CD14-positive monocyte (primary cell): ENCODE measurements at regions not wholly inside any gene's neighbourhood (a gene's known extent, or its start where the extent isn't known, plus 50 kb on each side); places are given as distances from the start of the nearest gene placed in this dataset.

ENCODE experiments used
- DNase-seq, 3 donors: peaks; one replicate each; pipeline ENCODE4 v3.0.0-alpha.2; 2011 to 2022
- H2AFZ ChIP-seq: 2 replicates; pipeline ENCODE4 v1.6.0; 2012; ENCODE audit warnings: mild to moderate bottlenecking, low read depth, low read length, inconsistent platforms; ENCODE audit not compliant: insufficient read depth, poor library complexity, severe bottlenecking
- H3K27ac ChIP-seq, 2 donors: 1 replicate in 1 of 2; 2 replicates in 1 of 2; pipeline ENCODE4 v1.5.1; 2012 to 2013; ENCODE audit warnings: low read length in 2 of 2, control low read depth in 1 of 2, inconsistent platforms in 1 of 2, low read depth in 1 of 2, mild to moderate bottlenecking in 1 of 2
- H3K27me3 ChIP-seq, 2 donors: one replicate each; pipeline versions ENCODE4 v1.6.0 to v1.6.1; 2011 to 2013; ENCODE audit warnings: low read length in 2 of 2; ENCODE audit not compliant: control insufficient read depth in 2 of 2, insufficient read depth in 2 of 2
- H3K36me3 ChIP-seq, 2 donors: replicated peaks in 1 of 2; 1 replicate in 1 of 2; 2 replicates in 1 of 2; pipeline versions ENCODE4 v1.5.1 to v1.6.1; 2012 to 2013; ENCODE audit warnings: low read length in 2 of 2, control low read depth in 1 of 2, inconsistent platforms in 1 of 2, mild to moderate bottlenecking in 1 of 2; ENCODE audit not compliant: insufficient read depth in 2 of 2, control insufficient read depth in 1 of 2
- H3K4me1 ChIP-seq, 2 donors: 1 replicate in 1 of 2; 2 replicates in 1 of 2; pipeline versions ENCODE4 v1.5.1 to v1.6.1; 2012 to 2013; ENCODE audit warnings: low read length in 2 of 2, control low read depth in 1 of 2, inconsistent platforms in 1 of 2, mild to moderate bottlenecking in 1 of 2, moderate library complexity in 1 of 2; ENCODE audit not compliant: insufficient read depth in 2 of 2, control insufficient read depth in 1 of 2
- H3K4me2 ChIP-seq: replicated peaks from 2 replicates; pipeline ENCODE3; 2012; ENCODE audit warnings: low read length, moderate library complexity, mild to moderate bottlenecking; ENCODE audit not compliant: poor library complexity, severe bottlenecking; ENCODE audit errors: extremely low read depth
- H3K4me3 ChIP-seq, 3 experiments: fragments of 200-600 bp in 1 of 3; sonication (generic) in 1 of 3; replicated peaks in 1 of 3; 1 replicate in 2 of 3; 2 replicates in 1 of 3; pipeline ENCODE4 v1.5.1; 2011 to 2013; ENCODE audit warnings: low read length in 3 of 3, mild to moderate bottlenecking in 3 of 3, control low read depth in 2 of 3, low read depth in 2 of 3, inconsistent platforms in 1 of 3, moderate library complexity in 1 of 3
- H3K79me2 ChIP-seq: 2 replicates; pipeline ENCODE4 v1.6.0; 2012; ENCODE audit warnings: mild to moderate bottlenecking, control low read depth, inconsistent platforms, low read length, moderate library complexity; ENCODE audit not compliant: insufficient read depth
- H3K9ac ChIP-seq: 2 replicates; pipeline ENCODE4 v1.6.0; 2017; ENCODE audit warnings: low read length, mild to moderate bottlenecking; ENCODE audit not compliant: insufficient read depth, poor library complexity, severe bottlenecking
- H3K9me3 ChIP-seq, 2 donors: replicated peaks in 1 of 2; 1 replicate in 1 of 2; 2 replicates in 1 of 2; pipeline versions ENCODE4 v1.5.1 to v1.6.1; 2012 to 2013; ENCODE audit warnings: low read length in 2 of 2, control low read depth in 1 of 2; ENCODE audit not compliant: control insufficient read depth in 1 of 2, insufficient read depth in 1 of 2
- H4K20me1 ChIP-seq: 2 replicates; pipeline ENCODE4 v1.6.0; 2012; ENCODE audit warnings: mild to moderate bottlenecking, low read length, control low read depth, moderate library complexity; ENCODE audit not compliant: insufficient read depth
- H3K27ac Mint-ChIP-seq, 7 donors: one replicate each; pipeline ENCODE4 v1.8.0; 2020; ENCODE audit warnings: mild to moderate bottlenecking in 7 of 7, mixed read lengths in 7 of 7, moderate library complexity in 6 of 7, inconsistent platforms in 2 of 7
- H3K27me3 Mint-ChIP-seq, 3 donors: one replicate each; pipeline ENCODE4 v1.8.0; 2021 to 2022; ENCODE audit warnings: low read depth in 3 of 3, mild to moderate bottlenecking in 3 of 3, mixed read lengths in 3 of 3, moderate library complexity in 3 of 3, inconsistent platforms in 1 of 3
- H3K36me3 Mint-ChIP-seq, 2 donors: one replicate each; pipeline ENCODE4 v1.8.0; 2020; ENCODE audit warnings: mixed read lengths in 2 of 2, inconsistent platforms in 1 of 2, mild to moderate bottlenecking in 1 of 2
- H3K4me1 Mint-ChIP-seq: one replicate; pipeline ENCODE4 v1.8.0; 2020; ENCODE audit warnings: mild to moderate bottlenecking, mixed read lengths
- H3K4me3 Mint-ChIP-seq, 2 donors: one replicate each; pipeline ENCODE4 v1.8.0; 2020; ENCODE audit warnings: mild to moderate bottlenecking in 2 of 2, mixed read lengths in 2 of 2, moderate library complexity in 1 of 2
- H3K9me3 Mint-ChIP-seq, 7 donors: one replicate each; pipeline ENCODE4 v1.8.0; 2020 to 2022; ENCODE audit warnings: mixed read lengths in 7 of 7, mild to moderate bottlenecking in 6 of 7, moderate library complexity in 6 of 7, inconsistent platforms in 2 of 7
- CTCF ChIP-seq: fragments of 200-600 bp; IDR thresholded peaks from one replicate; pipeline ENCODE4 v1.8.0; 2022; ENCODE audit warnings: antibody characterized with exemption, mild to moderate bottlenecking
- WGBS: methylation state at CpG from one replicate; pipeline ENCODE4 v1.1.5; 2013; ENCODE audit warnings: missing lambda C conversion rate; ENCODE audit not compliant: insufficient coverage; 5-methylcytosine and 5-hydroxymethylcytosine counted together
- intact Hi-C, 2 donors: fragments of 100-400 bp; cut with micrococcal nuclease; formaldehyde crosslinking; loops; one replicate each; pipeline versions ENCODE4 v1.15.0 to v1.15.1; 2023

- Histone ChIP-seq H3K36me3 (no peaks in the 10 kb centered on the region), H3K27ac (no peak overlapping the region), H3K4me3 (no peak overlapping the region), H4K20me1 (no peaks in the 10 kb centered on the region), H2AFZ (peak overlapping the region; percentile 19), H3K27me3 (no peaks in the 10 kb centered on the region), H3K4me2 (no peak overlapping the region), H3K9me3 (no peaks in the 10 kb centered on the region), H3K4me1 (peaks cover 32 to 37% of the 10 kb centered on the region in 2 donors), H3K9ac (no peak overlapping the region), H3K79me2 (no peaks in the 10 kb centered on the region)
- peak; percentile 9 to 22 (median 21) for DNase-seq
- peak overlapping the region in 4 of 7 donors; percentile 4 to 61 (median 34) for H3K27ac Mint-ChIP-seq
- H3K36me3 Mint-ChIP-seq: no peaks in the 10 kb centered on the region
- no peak for TF ChIP-seq CTCF
- intact Hi-C loops: no loop called here
- no peaks in the 10 kb centered on the region for H3K27me3 Mint-ChIP-seq
- H3K4me3 Mint-ChIP-seq: peak overlapping the region in 1 of 2 donors; percentile 19
- no peaks in the 10 kb centered on the region for H3K9me3 Mint-ChIP-seq
- peaks cover 44% of the 10 kb centered on the region for H3K4me1 Mint-ChIP-seq
- 0% methylated on average over 2 of the region's 4 CpGs for WGBS
These were observed 72.1 kb upstream of the BMAL1 start for GRCh38 chr11:13205486-13205885.

- no peaks in the 10 kb centered on the region for H3K9me3 ChIP-seq
- intact Hi-C loops: no loop called here
- H3K27ac Mint-ChIP-seq: peak overlapping the region in 2 of 7 donors; percentile 4 to 31
- no peaks in the 10 kb centered on the region for H3K27me3 Mint-ChIP-seq
- no peak for TF ChIP-seq CTCF
- H3K4me2 ChIP-seq: no peak overlapping the region
- H4K20me1 ChIP-seq: no peaks in the 10 kb centered on the region
- no peak overlapping the region for H3K27ac ChIP-seq
- no peak overlapping the region for H2AFZ ChIP-seq
- H3K9me3 Mint-ChIP-seq: no peaks in the 10 kb centered on the region
- no peak for DNase-seq
- H3K27me3 ChIP-seq: no peaks in the 10 kb centered on the region
- H3K9ac ChIP-seq: no peak overlapping the region
- H3K4me3 Mint-ChIP-seq: no peak overlapping the region
- H3K4me3 ChIP-seq: no peak overlapping the region
- no CpG with 5 or more reads among the region's 6 CpGs for WGBS
- H3K4me1 Mint-ChIP-seq: peaks cover 44% of the 10 kb centered on the region
- H3K79me2 ChIP-seq: no peaks in the 10 kb centered on the region
- peaks cover 32 to 37% of the 10 kb centered on the region in 2 donors for H3K4me1 ChIP-seq
- H3K36me3 Mint-ChIP-seq: no peaks in the 10 kb centered on the region
- no peaks in the 10 kb centered on the region for H3K36me3 ChIP-seq
These were observed 71.4 kb upstream of the BMAL1 start for GRCh38 chr11:13206086-13206640.
